GM18868 (cell line): ENCODE measurements at regions not wholly inside any gene's neighbourhood (a gene's known extent, or its start where the extent isn't known, plus 50 kb on each side); places are given as distances from the start of the nearest gene placed in this dataset.

Source experiments
- ATAC-seq: cut with Tn5 transposase; IDR thresholded peaks from one replicate; pipeline ENCODE4 v1.9.1; 2021; ENCODE audit warnings: mild to moderate bottlenecking, moderate library complexity; ENCODE audit not compliant: unreplicated experiment

- no peak for ATAC-seq
Measured at GRCh38 chr3:175911937-175912336, 1052.8 kb downstream of the NAALADL2 start.

GRCh38 chr3:175902226-175902625, 1043.1 kb downstream of the NAALADL2 start:
- ATAC-seq = no peak

GRCh38 chr3:175898194-175898593, 1039.1 kb downstream of the NAALADL2 start:
- ATAC-seq = no peak

- ATAC-seq = no peak
Measured at GRCh38 chr3:175896655-175897054, 1037.5 kb downstream of the NAALADL2 start.

GRCh38 chr3:175895731-175896130, 1036.6 kb downstream of the NAALADL2 start:
- no peak for ATAC-seq

- no peak for ATAC-seq
Measured at GRCh38 chr3:175893566-175893965, 1034.4 kb downstream of the NAALADL2 start.

- no peak for ATAC-seq
Measured at GRCh38 chr3:175890066-175890465, 1030.9 kb downstream of the NAALADL2 start.

GRCh38 chr3:175885231-175885766, 1026.2 kb downstream of the NAALADL2 start:
- no peak for ATAC-seq

GRCh38 chr3:175879417-175879816, 1020.3 kb downstream of the NAALADL2 start:
- ATAC-seq = no peak

- peak; percentile 94 for ATAC-seq
Measured at GRCh38 chr3:175869404-175869803, 1010.3 kb downstream of the NAALADL2 start.

GRCh38 chr3:175868626-175869025, 1009.5 kb downstream of the NAALADL2 start:
- no peak for ATAC-seq

- no peak for ATAC-seq
Measured at GRCh38 chr3:175865724-175866123, 1006.6 kb downstream of the NAALADL2 start.

GRCh38 chr3:175861916-175862315, 1002.8 kb downstream of the NAALADL2 start:
- ATAC-seq = no peak
